GM18907 (cell line): ENCODE measurements at regions not wholly inside any gene's neighbourhood (a gene's known extent, or its start where the extent isn't known, plus 50 kb on each side); places are given as distances from the start of the nearest gene placed in this dataset.

Experiments used
- ATAC-seq: cut with Tn5 transposase; IDR thresholded peaks from one replicate; pipeline ENCODE4 v1.9.1; 2021; ENCODE audit warnings: mild to moderate bottlenecking, moderate library complexity; ENCODE audit not compliant: unreplicated experiment

- ATAC-seq = no peak
These were observed 178.1 kb upstream of the VEGFC start for GRCh38 chr4:176970853-176971252.

DNA sequence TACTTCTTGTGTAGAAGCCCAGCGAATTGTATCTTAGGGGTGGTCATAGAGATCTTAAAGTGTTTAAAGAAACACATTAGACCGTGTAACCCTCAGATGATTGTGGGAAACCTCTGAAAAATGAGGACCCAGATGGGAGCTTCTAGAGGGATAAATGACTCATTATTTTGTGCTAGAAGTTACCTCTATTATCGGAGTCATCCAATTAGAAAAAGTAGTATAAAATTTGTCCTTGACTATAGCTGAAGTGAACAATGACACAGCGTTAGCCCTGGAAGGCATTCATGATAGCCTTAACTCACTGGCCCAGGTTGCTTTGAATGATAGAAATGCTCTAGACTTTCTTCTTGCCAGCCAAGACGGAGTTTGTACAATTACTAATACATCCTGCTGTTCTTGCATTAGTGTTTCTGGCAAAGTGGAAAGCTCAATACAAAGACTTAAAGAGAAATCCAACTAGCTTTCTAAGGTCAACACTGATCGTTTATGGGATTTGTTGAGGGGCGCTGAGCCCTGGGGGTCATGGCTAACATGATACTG lies 178.9 kb upstream of the VEGFC start:
- ATAC-seq = no peak

- no peak for ATAC-seq
These were observed 186.7 kb upstream of the VEGFC start for GRCh38 chr4:176979416-176979815.

GRCh38 chr4:176981074-176981473 lies 188.4 kb upstream of the VEGFC start:
- ATAC-seq = no peak

GRCh38 chr4:176981551-176981950 lies 188.8 kb upstream of the VEGFC start:
- ATAC-seq = no peak

DNA sequence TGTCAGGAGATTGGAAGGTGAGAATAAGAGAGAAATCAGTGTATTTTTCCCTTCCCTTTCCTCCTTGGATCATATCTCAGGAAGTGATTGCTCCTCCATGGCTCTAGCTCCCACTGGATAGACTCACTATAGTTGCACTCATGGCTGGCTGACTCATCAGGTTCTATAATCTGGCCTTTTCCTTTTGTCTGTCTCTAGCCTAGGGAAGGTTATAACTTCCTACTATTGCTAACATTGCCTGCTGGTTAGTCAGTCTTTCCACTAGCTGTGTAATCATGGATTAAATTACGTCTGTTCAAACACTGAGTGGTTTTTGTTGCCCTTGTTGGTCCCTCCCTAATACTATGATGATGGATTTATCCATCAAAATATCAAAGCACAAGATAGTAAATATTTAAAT lies 195.5 kb upstream of the VEGFC start:
- ATAC-seq = no peak

- ATAC-seq = no peak
These were observed 196.5 kb upstream of the VEGFC start for GRCh38 chr4:176989186-176989585.

DNA sequence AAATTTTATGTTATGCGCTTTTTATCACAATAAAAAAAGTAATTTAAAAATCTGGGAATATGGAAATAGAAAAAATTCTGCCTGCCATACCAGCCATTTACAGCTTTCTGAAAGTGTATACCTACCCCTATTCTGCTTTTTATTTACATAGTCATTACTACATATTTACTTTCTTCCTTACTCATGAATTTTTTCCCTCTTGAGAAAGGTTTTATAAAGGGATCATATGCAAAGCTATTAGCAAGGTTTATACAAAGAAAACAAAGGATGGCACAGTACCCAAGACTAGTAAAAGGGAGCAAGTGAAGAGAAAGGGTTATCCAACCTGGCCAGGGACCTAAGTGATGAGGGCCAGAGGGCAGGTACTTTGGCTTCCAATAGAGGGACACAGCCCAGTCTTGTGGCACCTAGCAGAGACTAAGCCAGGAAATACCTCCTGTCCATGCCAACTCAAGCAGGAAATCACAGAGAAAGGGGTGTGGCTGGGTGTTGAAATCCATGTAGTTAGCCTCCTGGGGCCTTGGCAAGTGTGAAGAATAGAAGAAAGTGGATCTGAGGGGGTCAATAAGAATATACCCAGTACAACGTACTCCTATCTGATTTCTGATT lies 207.3 kb upstream of the VEGFC start:
- no peak for ATAC-seq

DNA sequence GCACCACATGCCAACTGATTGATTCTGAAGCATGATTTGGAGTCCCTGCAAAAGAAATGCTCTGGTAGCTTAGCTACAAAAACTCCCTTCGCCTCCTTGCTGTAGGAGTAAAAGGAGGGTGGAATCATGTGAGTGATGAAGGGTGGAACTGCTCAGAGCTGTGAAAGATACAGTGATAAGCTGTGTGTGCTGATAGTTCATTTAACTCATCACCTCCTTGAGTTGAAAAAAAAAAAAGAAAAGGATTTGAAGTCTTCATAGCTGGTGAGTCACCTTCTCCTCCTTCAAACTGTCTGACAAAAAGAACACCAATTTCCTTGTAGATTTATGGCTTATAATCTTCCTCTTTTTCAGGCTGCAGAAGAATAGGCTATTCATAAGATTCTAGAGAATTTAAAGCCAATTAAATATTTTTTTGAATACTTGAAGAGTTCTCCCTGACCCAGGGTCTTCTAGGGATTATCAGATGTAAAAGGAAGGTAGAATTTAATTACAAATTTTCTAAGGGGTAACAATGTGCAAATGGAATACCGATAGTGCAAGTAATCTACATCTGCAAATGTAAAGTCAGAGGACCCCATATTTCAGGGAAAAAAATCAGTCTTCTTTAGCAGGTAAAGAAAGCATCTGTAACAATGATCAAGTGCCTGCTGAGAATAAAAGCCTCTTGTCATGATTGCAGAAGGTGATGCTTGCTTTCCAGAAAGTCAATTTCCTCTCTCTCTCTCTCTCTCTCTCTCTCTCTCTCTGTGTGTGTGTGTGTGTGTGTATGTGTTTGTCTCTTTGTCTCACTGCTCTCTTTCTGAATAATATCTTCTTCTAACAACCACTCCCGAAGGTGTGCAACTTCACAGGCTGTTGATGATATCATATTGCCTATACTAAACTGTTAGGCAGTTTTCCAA lies 208.8 kb upstream of the VEGFC start:
- no peak for ATAC-seq

GRCh38 chr4:177005674-177006230 lies 213.0 kb upstream of the VEGFC start:
- no peak for ATAC-seq

- no peak for ATAC-seq
These were observed 213.6 kb upstream of the VEGFC start for GRCh38 chr4:177006331-177006730.

GRCh38 chr4:177008071-177008835 lies 215.5 kb upstream of the VEGFC start:
- no peak for ATAC-seq

GRCh38 chr4:177008836-177009501 lies 216.2 kb upstream of the VEGFC start:
- ATAC-seq = no peak

GRCh38 chr4:177010418-177010817 lies 217.7 kb upstream of the VEGFC start:
- no peak for ATAC-seq

- ATAC-seq = no peak
These were observed 220.3 kb upstream of the VEGFC start for GRCh38 chr4:177012918-177013545.

DNA sequence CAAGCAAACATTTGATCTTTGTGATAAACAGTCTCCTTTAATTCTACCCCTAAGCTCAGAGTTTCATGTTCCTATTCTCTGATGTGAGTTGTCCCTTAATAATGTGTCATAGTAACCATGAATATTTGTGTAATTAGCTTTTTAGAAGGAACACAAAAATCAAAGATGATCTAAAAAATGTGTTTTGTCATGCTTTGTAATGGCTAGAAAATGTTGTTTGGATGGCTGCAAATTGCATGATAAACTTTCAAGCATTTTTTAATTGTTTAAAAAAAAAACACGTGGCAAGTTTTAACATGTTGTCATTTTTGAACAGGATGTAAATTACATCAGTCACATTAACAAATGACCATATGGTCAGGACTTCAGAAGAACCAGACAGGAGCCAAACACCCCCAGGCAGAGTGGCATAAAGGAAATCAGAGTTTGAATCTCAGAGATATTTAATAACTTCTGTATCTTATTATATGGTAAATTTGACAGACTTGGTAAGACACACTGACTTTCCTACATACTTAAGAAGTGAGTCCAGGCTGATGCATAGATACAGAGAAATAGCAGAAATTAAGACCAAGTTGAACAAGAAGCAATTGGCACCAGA lies 223.9 kb upstream of the VEGFC start:
- no peak for ATAC-seq

DNA sequence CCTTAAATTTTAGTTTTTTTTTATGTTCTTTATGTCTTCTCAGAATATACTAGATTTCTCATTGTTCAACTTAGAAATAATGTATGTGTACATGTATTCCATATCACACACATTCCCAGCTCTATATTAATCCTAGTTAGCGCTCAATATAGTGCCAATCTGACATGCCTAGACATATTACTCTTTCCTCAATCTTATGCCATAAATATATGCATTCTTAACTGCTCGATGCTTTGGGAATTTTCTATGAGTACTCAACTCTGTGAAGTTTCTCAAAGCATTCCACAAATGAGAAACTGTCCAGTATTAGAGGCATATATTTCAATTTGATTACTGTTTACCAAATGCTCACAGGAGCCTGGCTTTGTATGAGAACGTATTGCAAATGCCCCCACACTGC lies 231.2 kb upstream of the VEGFC start:
- ATAC-seq = no peak

DNA sequence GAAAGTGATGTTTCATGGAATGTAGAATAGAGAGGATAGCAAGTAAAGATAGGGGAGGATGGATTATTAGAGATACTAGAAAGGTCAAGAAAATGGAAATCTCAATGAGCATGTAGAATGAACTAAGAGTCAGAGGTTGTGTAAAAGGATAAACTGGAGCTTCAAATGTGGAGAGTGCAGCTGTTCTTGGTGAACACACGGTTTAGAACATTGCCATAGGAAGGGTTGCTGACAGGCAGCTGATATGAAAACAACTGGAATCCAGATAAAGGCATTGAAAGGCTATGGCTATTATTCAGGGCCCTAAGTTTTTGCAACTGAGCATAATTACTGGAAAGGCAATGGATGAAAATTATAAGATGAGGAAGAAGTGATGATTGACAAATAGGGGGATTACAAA lies 239.6 kb upstream of the VEGFC start:
- no peak for ATAC-seq

GRCh38 chr4:177033135-177033534 lies 240.4 kb upstream of the VEGFC start:
- no peak for ATAC-seq

GRCh38 chr4:177033632-177034031 lies 240.9 kb upstream of the VEGFC start:
- ATAC-seq = no peak
